NT2/D1 (cell line): ENCODE measurements at regions not wholly inside any gene's neighbourhood (a gene's known extent, or its start where the extent isn't known, plus 50 kb on each side); places are given as distances from the start of the nearest gene placed in this dataset.

Experiments
- YY1 ChIP-seq: IDR thresholded peaks from 2 replicates; pipeline ENCODE4 v1.6.1; 2011; ENCODE audit not compliant: insufficient read length, insufficient read depth
- ZNF274 ChIP-seq: IDR thresholded peaks from 2 replicates; pipeline ENCODE4 v1.6.1; 2011; ENCODE audit warnings: mild to moderate bottlenecking, low read depth, low read length

DNA sequence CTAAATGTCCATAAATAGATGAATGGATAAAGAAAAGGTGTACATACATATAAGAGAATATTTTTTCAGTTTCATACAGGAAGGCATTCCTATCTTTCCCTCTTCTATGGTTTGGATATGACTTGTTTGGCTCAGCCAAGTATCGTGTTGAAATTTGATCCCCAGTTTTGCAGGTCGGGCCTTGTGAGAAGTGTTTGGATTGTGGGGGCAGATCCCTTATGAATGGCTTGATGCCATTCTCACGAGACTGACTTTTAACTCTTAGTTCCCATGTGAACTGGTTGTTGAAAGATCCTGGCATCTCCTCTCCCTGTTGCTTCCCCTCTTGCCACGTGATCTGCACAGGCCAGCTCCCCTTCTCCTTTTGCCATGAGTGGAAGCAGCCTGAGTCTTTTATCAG is 421.1 kb upstream of the FTMT start:
- TF ChIP-seq ZNF274 (no peak), YY1 (no peak)
